GM19397 (cell line): ENCODE measurements at regions not wholly inside any gene's neighbourhood (a gene's known extent, or its start where the extent isn't known, plus 50 kb on each side); places are given as distances from the start of the nearest gene placed in this dataset.
"Not testable (repeated sequence)": the region's sequence is repeated elsewhere in the genome, so short reads cannot be mapped to it uniquely, and the experiment has no call there.

Experiments
- ATAC-seq: cut with Tn5 transposase; IDR thresholded peaks from one replicate; pipeline ENCODE4 v1.9.1; 2021; ENCODE audit warnings: mild to moderate bottlenecking, moderate library complexity; ENCODE audit not compliant: unreplicated experiment

DNA sequence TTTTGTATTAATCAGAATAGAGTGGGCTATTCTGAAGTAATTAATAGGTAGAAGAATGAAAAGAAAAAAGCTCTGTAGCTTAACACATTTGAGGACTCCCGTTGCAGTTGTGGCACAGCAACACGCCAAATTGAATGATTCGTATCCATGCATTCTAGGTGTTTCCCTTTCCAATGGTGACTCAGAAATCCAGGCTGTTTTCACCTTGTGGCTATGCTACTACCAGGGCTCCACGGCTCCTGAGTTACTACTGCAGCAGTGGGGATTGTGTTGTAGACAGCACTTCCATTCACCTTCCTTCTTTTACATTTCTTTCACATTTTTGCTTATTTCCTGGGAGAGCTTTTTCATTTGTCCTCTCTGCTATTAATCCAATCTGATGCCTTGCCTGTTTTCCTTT lies 1616.4 kb downstream of the CDH8 start:
- ATAC-seq: no peak

DNA sequence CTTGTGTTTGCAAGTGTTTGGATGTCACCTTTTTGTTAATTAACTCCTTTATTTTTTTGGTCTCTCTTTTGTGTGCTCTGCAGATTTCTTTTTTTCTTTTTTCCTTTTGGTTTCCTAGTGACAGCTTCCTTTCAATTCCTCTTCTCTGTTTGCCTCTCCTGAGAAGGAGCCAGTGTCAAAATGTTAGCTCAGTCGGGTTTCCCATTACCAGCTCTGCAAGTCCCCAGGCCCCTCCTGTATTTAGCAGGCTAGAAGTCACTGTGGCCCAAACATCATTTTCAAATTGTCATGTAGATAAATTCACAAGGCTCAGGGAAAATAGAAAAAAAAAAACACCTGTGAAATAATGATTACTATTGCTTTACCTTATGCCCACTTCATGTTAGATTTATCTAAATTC lies 1621.6 kb downstream of the CDH8 start:
- no peak for ATAC-seq

- ATAC-seq: no peak
These were observed 1622.3 kb downstream of the CDH8 start for GRCh38 chr16:60413969-60414368.

GRCh38 chr16:60407606-60408005 lies 1628.6 kb downstream of the CDH8 start:
- ATAC-seq: no peak

- no peak for ATAC-seq
These were observed 1629.2 kb downstream of the CDH8 start for GRCh38 chr16:60407034-60407433.

- no peak for ATAC-seq
These were observed 1631.0 kb downstream of the CDH8 start for GRCh38 chr16:60405286-60405685.

DNA sequence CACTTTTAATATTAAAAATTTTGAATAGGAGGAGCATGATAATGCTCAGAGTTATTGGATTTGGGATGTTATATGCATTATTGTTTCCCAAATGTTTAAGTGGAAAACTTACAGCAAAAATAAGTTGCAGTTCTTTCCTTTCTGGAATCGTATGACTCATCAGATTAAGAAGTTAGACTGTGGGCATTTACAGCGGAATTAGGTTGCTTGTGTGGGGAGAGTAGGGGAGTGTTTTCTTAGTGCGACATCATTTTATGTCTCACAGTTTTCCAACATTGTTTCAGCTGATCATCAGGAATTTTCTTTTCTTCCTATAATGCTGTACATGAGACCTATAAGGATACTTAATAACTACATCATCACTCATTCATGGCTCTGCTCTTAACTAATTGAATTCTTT lies 1631.8 kb downstream of the CDH8 start:
- no peak for ATAC-seq

GRCh38 chr16:60402941-60403340 lies 1633.3 kb downstream of the CDH8 start:
- ATAC-seq: not testable (repeated sequence)

DNA sequence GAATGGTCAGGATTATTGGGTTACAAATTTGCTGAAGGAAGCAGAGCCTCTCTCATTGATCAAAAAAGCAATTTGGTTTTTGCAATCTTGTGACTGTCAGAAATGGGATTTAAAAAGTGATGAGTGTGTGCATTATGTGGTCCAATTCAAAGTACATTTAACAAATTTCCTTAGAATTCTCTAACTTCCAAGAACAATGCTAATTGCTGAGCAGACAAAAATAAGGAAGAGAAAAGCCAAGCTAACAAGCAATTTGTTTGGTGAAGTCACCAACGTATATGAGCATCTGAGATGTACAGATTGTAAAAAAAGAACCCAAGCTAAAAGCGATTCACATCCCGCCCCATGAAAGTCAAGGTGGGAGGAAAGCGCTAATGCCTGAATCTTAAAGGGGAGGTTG lies 1643.9 kb downstream of the CDH8 start:
- no peak for ATAC-seq

- no peak for ATAC-seq
These were observed 1637.5 kb upstream of the GOT2 start for GRCh38 chr16:60371591-60371990.

- ATAC-seq: no peak
These were observed 1633.6 kb upstream of the GOT2 start for GRCh38 chr16:60367739-60368138.

DNA sequence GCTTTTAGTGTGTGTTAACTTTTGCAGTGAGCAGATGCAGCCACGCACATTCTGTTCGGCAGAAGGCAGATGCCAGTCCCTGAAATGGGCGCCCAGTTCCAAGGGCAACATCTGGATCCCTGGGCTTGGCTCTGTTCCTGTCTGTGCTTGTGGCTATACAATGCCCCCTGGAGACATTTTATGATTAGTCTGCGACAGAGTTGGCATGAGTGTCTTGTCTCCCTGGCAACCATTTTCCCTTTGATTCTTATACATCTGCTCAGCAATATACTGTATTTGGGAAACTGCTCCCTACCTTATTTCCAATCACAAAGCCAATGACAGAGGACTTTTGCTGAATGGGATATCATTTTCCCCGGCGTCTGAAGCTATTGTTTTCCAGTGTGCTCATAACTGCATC lies 1629.5 kb upstream of the GOT2 start:
- ATAC-seq: no peak

GRCh38 chr16:60359866-60360265 lies 1625.8 kb upstream of the GOT2 start:
- ATAC-seq: not testable (repeated sequence)

DNA sequence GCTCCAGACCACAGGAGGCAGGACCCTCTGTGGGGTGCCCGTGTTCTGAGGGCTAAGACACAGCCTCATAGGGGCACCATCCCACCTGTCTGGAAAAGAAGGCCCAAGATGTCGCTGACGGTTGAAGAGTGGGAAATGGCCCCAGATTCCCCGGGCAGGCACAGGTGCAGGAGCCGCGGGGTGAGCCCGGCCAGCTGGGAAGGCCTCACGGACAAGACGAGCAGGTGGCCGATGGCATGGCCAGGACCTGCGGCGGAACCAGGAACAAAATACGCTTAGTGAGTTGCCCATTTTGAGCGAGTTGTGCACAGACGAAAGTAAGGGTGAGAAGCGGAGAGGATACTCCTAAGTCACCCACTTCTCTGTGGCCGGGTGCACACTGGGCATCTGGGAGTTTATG lies 1625.3 kb upstream of the GOT2 start:
- ATAC-seq: not testable (repeated sequence)

DNA sequence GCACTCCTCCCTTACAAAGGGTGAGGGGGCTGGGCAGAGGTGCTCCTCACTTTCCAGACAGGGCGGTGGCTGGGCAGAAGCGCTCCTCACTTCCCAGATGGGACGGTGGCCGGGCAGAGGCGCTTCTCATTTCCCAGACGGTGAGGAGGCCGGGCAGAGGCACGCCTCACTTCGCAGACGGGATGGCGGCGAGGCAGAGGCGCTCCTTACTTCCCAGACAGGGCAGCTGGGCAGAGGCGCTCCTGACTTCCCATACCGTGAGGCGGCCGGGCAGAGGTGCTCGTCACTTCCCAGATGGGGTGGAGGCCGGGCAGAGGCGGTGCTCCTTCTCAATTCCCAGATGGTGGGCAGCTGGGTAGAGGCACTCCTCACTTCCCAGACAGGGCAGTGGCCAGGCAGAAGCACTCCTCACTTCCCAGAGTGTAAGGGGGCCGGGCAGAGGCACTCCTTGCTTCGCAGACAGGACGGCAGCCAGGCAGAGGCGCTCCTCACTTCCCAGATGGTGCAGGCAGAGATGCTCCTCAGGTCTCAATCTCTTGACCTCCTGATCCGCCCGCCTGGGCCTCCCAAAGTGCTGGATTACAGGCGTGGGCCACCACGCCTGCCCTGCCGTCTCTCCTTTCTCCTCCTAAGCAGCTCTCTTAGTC lies 1623.9 kb upstream of the GOT2 start:
- ATAC-seq: not testable (repeated sequence)

DNA sequence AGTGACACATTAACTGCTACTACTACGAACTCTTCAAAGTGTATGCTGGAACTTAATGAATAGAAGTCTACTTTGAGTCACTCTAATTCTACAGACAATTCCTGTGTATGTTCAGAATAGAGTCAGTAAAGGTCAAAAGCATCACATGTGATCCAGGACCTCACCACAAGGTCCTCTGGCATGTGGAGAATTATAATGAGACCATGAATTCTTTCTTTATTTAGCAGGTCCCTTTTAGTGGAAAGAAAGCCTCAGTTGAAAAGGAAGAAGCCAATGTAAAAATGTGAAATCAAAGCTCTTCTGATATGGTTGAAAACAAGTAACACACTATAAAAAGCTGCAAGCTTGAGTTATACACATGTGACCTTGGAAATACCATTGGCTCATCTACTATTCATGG lies 1612.1 kb upstream of the GOT2 start:
- no peak for ATAC-seq

GRCh38 chr16:60337671-60338070 lies 1603.6 kb upstream of the GOT2 start:
- ATAC-seq: no peak

DNA sequence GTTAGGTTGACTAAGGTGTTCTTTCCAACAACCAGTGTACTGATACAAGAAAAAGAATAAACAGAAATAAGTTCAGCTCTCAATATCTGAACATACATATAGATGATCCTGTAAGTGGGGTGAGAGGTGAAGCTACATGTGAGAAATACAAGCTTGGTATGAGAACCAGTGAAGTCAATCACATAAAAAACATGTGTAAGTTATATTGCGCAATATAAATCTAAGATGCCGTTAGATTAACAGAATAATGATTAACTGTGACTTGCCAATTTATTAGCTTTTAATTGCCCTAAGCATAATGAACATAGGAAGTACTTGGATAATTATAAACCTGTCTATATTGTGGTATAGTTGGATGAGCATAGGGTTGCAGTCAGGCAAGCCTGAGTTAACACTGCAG lies 1597.1 kb upstream of the GOT2 start:
- no peak for ATAC-seq

DNA sequence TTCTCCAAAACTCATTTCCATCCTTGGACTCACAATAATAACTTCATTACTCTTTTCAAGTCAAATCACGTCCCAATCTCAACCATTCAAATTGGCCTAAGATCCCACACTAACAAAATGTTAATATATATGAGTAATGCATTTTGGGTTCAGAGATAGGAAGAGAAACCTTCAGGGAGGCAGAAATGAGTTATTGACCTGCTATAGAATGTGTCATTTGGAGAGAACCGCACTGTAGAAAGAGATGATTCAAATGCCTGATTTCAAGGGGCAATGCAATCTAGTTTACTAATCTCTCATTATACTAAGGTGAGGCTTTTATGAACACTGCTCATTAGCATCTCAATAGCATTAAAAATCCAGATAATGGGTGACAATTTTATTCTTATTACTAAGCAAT lies 1595.0 kb upstream of the GOT2 start:
- no peak for ATAC-seq

GRCh38 chr16:60328152-60328551 lies 1594.0 kb upstream of the GOT2 start:
- no peak for ATAC-seq

DNA sequence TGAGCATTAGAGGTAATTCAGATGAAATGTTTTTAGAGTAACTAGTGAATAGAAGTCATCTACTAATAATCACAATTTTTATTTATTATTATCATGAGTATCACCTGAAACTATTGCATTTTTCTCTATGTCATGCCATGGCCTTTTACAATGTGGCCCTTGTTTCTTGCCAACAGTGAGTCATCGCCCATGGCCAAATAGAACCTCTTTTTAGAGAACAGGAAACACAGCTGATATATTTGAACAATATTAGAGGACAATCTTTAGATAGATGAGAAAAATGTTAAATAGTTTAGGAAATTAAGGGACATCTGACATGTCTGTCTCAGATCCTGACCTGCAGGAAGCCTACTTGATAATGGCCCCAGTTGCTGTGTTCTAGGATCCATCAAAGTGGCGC lies 1584.4 kb upstream of the GOT2 start:
- no peak for ATAC-seq

- ATAC-seq: no peak
These were observed 1576.8 kb upstream of the GOT2 start for GRCh38 chr16:60310846-60311445.

DNA sequence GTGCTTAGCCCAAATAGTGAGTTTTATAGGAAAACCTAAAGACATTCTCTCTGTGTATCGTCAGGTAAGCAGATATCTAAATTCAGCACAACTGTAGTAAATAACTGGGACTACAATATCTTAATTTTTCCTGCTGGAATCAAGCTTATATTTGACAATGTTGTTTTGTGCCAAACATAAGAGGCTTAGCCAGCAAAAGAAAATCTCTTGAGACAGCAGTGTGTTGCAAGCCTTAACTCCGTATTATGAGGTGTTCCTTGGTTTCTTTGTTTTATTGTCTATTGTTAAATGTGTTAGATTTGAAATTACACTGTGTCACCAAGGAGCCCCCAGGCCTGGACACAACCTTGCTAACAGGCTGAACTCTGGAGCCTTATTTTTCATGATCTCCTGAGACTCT lies 1570.6 kb upstream of the GOT2 start:
- ATAC-seq: no peak
